Smooth muscle cell (in vitro differentiated cells): ENCODE measurements at regions not wholly inside any gene's neighbourhood (a gene's known extent, or its start where the extent isn't known, plus 50 kb on each side); places are given as distances from the start of the nearest gene placed in this dataset.

Experiments
- DNase-seq: peaks from one replicate; lab custom pipeline; 2025; ENCODE audit not compliant: unreplicated experiment; lab: John Stamatoyannopoulos, UW
- H2AFZ ChIP-seq: fragments of 200-600 bp; sonication (generic); 2 replicates; pipeline ENCODE4 v1.6.0; 2016; ENCODE audit warnings: antibody characterized with exemption, low read depth, mild to moderate bottlenecking
- H3F3A ChIP-seq: fragments of 200-600 bp; sonication (generic); 2 replicates; pipeline ENCODE4 v1.6.0; 2017; ENCODE audit warnings: antibody characterized with exemption, low read depth
- H3K27ac ChIP-seq: fragments of 200-600 bp; sonication (generic); 2 replicates; pipeline ENCODE4 v1.5.1; 2016; ENCODE audit warnings: low read depth, mild to moderate bottlenecking
- H3K27me3 ChIP-seq: fragments of 200-600 bp; sonication (generic); 2 replicates; pipeline ENCODE4 v1.6.1; 2016; ENCODE audit warnings: low read depth, mild to moderate bottlenecking
- H3K36me3 ChIP-seq: fragments of 200-600 bp; sonication (generic); 2 replicates; pipeline ENCODE4 v1.5.1; 2016; ENCODE audit warnings: low read depth
- H3K4me1 ChIP-seq: fragments of 200-600 bp; sonication (generic); 2 replicates; pipeline ENCODE4 v1.5.1; 2016; ENCODE audit warnings: low read depth
- H3K4me2 ChIP-seq: fragments of 200-600 bp; sonication (generic); 2 replicates; pipeline ENCODE4 v1.6.0; 2016; ENCODE audit warnings: mild to moderate bottlenecking
- H3K4me3 ChIP-seq: fragments of 200-600 bp; sonication (generic); 2 replicates; pipeline ENCODE4 v1.5.1; 2016; ENCODE audit warnings: mild to moderate bottlenecking
- H3K79me2 ChIP-seq: fragments of 200-600 bp; sonication (generic); 2 replicates; pipeline ENCODE4 v1.6.0; 2016; ENCODE audit warnings: low read depth, mild to moderate bottlenecking
- H3K9ac ChIP-seq: fragments of 200-600 bp; sonication (generic); 2 replicates; pipeline ENCODE4 v1.6.0; 2016; ENCODE audit warnings: low read depth
- H3K9me3 ChIP-seq: fragments of 200-600 bp; sonication (generic); replicated peaks from 2 replicates; pipeline ENCODE4 v1.5.1; 2016; ENCODE audit warnings: low read depth
- H4K20me1 ChIP-seq: fragments of 200-600 bp; sonication (generic); 2 replicates; pipeline ENCODE4 v1.6.0; 2016; ENCODE audit warnings: low read depth
- CTCF ChIP-seq: fragments of 200-600 bp; sonication (generic); IDR thresholded peaks from 2 replicates; pipeline ENCODE4 v1.5.1; 2017; ENCODE audit warnings: borderline replicate concordance, mild to moderate bottlenecking, antibody characterized with exemption; ENCODE audit not compliant: insufficient read depth, poor library complexity, severe bottlenecking
- WGBS: methylation state at CpG from one replicate; pipeline ENCODE4 v1.1.7; 2016; ENCODE audit warnings: low lambda C conversion rate; 5-methylcytosine and 5-hydroxymethylcytosine counted together

- WGBS: 96% methylated on average over 1 of the region's 1 CpG
These were observed 120.5 kb upstream of the ASCC3 start for GRCh38 chr6:101001607-101002006.

GRCh38 chr6:101003075-101003474, 121.9 kb upstream of the ASCC3 start:
- no peak overlapping the region for H3K27ac ChIP-seq
- no peaks in the 10 kb centered on the region for H3K27me3 ChIP-seq
- H3K79me2 ChIP-seq: no peaks in the 10 kb centered on the region
- H3K4me3 ChIP-seq: no peak overlapping the region
- H3K4me1 ChIP-seq: no peaks in the 10 kb centered on the region
- no peaks in the 10 kb centered on the region for H3K36me3 ChIP-seq
- no peak overlapping the region for H2AFZ ChIP-seq
- H4K20me1 ChIP-seq: no peaks in the 10 kb centered on the region
- TF ChIP-seq CTCF: no peak
- H3F3A ChIP-seq: no peaks in the 10 kb centered on the region
- no peak overlapping the region for H3K4me2 ChIP-seq
- H3K9ac ChIP-seq: no peak overlapping the region
- no peak for DNase-seq
- WGBS: 88% methylated on average over 1 of the region's 1 CpG
- peaks cover 3% of the 10 kb centered on the region for H3K9me3 ChIP-seq

More at GRCh38 chr6:101001607-101002006, 120.5 kb upstream of the ASCC3 start:
- H4K20me1 ChIP-seq: no peaks in the 10 kb centered on the region
- no peaks in the 10 kb centered on the region for H3K36me3 ChIP-seq
- DNase-seq: no peak
- H3K79me2 ChIP-seq: no peaks in the 10 kb centered on the region
- no peak overlapping the region for H3K9ac ChIP-seq
- no peaks in the 10 kb centered on the region for H3F3A ChIP-seq
- H3K4me3 ChIP-seq: no peak overlapping the region
- H2AFZ ChIP-seq: no peak overlapping the region
- TF ChIP-seq CTCF: no peak
- H3K9me3 ChIP-seq: peaks cover 3% of the 10 kb centered on the region
- H3K27me3 ChIP-seq: no peaks in the 10 kb centered on the region
- H3K4me1 ChIP-seq: no peaks in the 10 kb centered on the region
- no peak overlapping the region for H3K27ac ChIP-seq
- no peak overlapping the region for H3K4me2 ChIP-seq

GRCh38 chr6:101011186-101011585, 130.1 kb upstream of the ASCC3 start:
- no peaks in the 10 kb centered on the region for H3K36me3 ChIP-seq
- no peak overlapping the region for H3K4me2 ChIP-seq
- H3K4me1 ChIP-seq: no peaks in the 10 kb centered on the region
- TF ChIP-seq CTCF: no peak
- no peaks in the 10 kb centered on the region for H4K20me1 ChIP-seq
- H3F3A ChIP-seq: no peaks in the 10 kb centered on the region
- H3K27ac ChIP-seq: no peak overlapping the region
- DNase-seq: no peak
- 91% methylated on average over 2 of the region's 2 CpGs for WGBS
- H2AFZ ChIP-seq: no peak overlapping the region
- no peaks in the 10 kb centered on the region for H3K27me3 ChIP-seq
- no peaks in the 10 kb centered on the region for H3K79me2 ChIP-seq
- no peak overlapping the region for H3K9ac ChIP-seq
- no peak overlapping the region for H3K4me3 ChIP-seq
- no peaks in the 10 kb centered on the region for H3K9me3 ChIP-seq

- WGBS: 84% methylated on average over 2 of the region's 2 CpGs
- DNase-seq: no peak
- Histone ChIP-seq H3K79me2 (no peaks in the 10 kb centered on the region), H3K4me2 (no peak overlapping the region), H3K4me3 (no peak overlapping the region), H3K27me3 (no peaks in the 10 kb centered on the region), H4K20me1 (no peaks in the 10 kb centered on the region), H3K9ac (no peak overlapping the region), H3K27ac (no peak overlapping the region), H3K4me1 (no peaks in the 10 kb centered on the region), H3K9me3 (no peaks in the 10 kb centered on the region), H3K36me3 (no peaks in the 10 kb centered on the region), H3F3A (no peaks in the 10 kb centered on the region), H2AFZ (no peak overlapping the region)
- TF ChIP-seq CTCF: no peak
These were observed 132.6 kb upstream of the ASCC3 start for GRCh38 chr6:101013612-101014195.
